GM23338 (cell line): ENCODE measurements at regions not wholly inside any gene's neighbourhood (a gene's known extent, or its start where the extent isn't known, plus 50 kb on each side); places are given as distances from the start of the nearest gene placed in this dataset.
"Not testable (repeated sequence)": the region's sequence is repeated elsewhere in the genome, so short reads cannot be mapped to it uniquely, and the experiment has no call there.

Source experiments
- CREB1 ChIP-seq: fragments of 250-450 bp; sonication (Bioruptor Pico); IDR thresholded peaks from 2 replicates; pipeline ENCODE4 v1.5.0; 2020; ENCODE audit warnings: low read depth, mild to moderate bottlenecking, moderate library complexity
- CTCF ChIP-seq, 2 experiments: fragments of 200-600 bp in 1 of 2; sonication (generic) in 1 of 2; conservative IDR thresholded peaks; 2 replicates each; pipeline versions ENCODE4 v1.5.1 to v1.6.1; 2016 to 2017; ENCODE audit warnings: antibody characterized with exemption in 2 of 2, low read depth in 2 of 2, mild to moderate bottlenecking in 2 of 2, moderate library complexity in 1 of 2
- EZH2 ChIP-seq: fragments of 200-600 bp; sonication (generic); IDR thresholded peaks from one replicate; pipeline ENCODE4 v1.8.0; 2017; ENCODE audit warnings: antibody characterized with exemption, mild to moderate bottlenecking, low read depth; ENCODE audit not compliant: unreplicated experiment
- EZH2phosphoT487 ChIP-seq: fragments of 200-600 bp; sonication (generic); IDR thresholded peaks from one replicate; pipeline ENCODE4 v1.8.1; 2018; ENCODE audit warnings: antibody characterized with exemption; ENCODE audit not compliant: unreplicated experiment
- JUNB ChIP-seq: IDR thresholded peaks from one replicate; pipeline ENCODE4 v1.6.1; 2016; ENCODE audit warnings: antibody characterized with exemption; ENCODE audit not compliant: unreplicated experiment
- NANOG ChIP-seq: IDR thresholded peaks from 2 replicates; pipeline ENCODE4 v1.6.1; 2016; ENCODE audit warnings: antibody characterized with exemption, borderline replicate concordance
- POLR2AphosphoS5 ChIP-seq: IDR thresholded peaks from 2 replicates; pipeline ENCODE4 v1.6.1; 2016; ENCODE audit warnings: antibody characterized with exemption, low read depth
- REST ChIP-seq: IDR thresholded peaks from one replicate; pipeline ENCODE4 v1.6.1; 2018; ENCODE audit warnings: antibody characterized with exemption; ENCODE audit not compliant: unreplicated experiment
- STAT1 ChIP-seq: IDR thresholded peaks from one replicate; pipeline ENCODE4 v1.6.1; 2016; ENCODE audit warnings: antibody characterized with exemption; ENCODE audit not compliant: unreplicated experiment
- ZNF114 ChIP-seq: fragments of 250-450 bp; sonication (Bioruptor Pico); IDR thresholded peaks from 2 replicates; pipeline ENCODE4 v1.5.0; 2020; ENCODE audit warnings: mild to moderate bottlenecking, moderate library complexity
- ZNF331 ChIP-seq: fragments of 250-450 bp; sonication (Bioruptor Pico); IDR thresholded peaks from 2 replicates; pipeline ENCODE4 v1.5.0; 2020; ENCODE audit warnings: low read depth, mild to moderate bottlenecking, moderate library complexity
- TF ChIP-seq, protein P1 (sequence below): IDR thresholded peaks from 2 replicates; pipeline ENCODE4 v1.6.1; 2016; ENCODE audit warnings: antibody characterized with exemption
- TF ChIP-seq, protein P2 (sequence below): fragments of 250-450 bp; sonication (Bioruptor Pico); IDR thresholded peaks from 2 replicates; pipeline ENCODE4 v1.5.0; 2020; ENCODE audit warnings: mild to moderate bottlenecking, moderate library complexity

DNA sequence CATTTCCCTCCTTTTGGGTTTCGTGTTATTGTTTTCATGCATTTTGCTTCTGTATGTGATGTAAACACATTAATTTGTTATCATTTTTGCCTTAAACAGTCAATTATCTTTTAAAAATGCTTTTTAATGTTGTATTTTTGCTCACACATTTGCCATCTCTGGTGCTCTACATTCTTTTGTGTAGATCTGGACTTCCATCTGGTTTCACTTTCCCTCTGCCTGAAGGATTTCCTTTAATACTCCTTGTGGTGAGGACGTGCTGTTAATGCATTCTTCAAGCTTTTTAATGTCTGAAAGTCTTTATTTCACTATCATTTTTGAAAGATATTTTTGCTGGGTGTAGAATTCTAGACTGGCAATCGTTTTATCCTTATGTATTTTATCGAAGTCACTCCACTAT is 3945.9 kb upstream of the OR11H1 start:
- TF ChIP-seq CTCF (conservative IDR thresholded peaks at IDR 0.05; ENCODE audit: low read depth in 2 of 2); ZNF331 (CRISPR knock-in tag); EZH2phosphoT487; REST; EZH2; CREB1 (CRISPR knock-in tag); POLR2AphosphoS5; JUNB; ZNF114 (CRISPR knock-in tag); NANOG; STAT1: not testable (repeated sequence)
- TF ChIP-seq, protein P1, sequence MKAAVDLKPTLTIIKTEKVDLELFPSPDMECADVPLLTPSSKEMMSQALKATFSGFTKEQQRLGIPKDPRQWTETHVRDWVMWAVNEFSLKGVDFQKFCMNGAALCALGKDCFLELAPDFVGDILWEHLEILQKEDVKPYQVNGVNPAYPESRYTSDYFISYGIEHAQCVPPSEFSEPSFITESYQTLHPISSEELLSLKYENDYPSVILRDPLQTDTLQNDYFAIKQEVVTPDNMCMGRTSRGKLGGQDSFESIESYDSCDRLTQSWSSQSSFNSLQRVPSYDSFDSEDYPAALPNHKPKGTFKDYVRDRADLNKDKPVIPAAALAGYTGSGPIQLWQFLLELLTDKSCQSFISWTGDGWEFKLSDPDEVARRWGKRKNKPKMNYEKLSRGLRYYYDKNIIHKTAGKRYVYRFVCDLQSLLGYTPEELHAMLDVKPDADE, result not testable (repeated sequence)
- TF ChIP-seq, protein P2, sequence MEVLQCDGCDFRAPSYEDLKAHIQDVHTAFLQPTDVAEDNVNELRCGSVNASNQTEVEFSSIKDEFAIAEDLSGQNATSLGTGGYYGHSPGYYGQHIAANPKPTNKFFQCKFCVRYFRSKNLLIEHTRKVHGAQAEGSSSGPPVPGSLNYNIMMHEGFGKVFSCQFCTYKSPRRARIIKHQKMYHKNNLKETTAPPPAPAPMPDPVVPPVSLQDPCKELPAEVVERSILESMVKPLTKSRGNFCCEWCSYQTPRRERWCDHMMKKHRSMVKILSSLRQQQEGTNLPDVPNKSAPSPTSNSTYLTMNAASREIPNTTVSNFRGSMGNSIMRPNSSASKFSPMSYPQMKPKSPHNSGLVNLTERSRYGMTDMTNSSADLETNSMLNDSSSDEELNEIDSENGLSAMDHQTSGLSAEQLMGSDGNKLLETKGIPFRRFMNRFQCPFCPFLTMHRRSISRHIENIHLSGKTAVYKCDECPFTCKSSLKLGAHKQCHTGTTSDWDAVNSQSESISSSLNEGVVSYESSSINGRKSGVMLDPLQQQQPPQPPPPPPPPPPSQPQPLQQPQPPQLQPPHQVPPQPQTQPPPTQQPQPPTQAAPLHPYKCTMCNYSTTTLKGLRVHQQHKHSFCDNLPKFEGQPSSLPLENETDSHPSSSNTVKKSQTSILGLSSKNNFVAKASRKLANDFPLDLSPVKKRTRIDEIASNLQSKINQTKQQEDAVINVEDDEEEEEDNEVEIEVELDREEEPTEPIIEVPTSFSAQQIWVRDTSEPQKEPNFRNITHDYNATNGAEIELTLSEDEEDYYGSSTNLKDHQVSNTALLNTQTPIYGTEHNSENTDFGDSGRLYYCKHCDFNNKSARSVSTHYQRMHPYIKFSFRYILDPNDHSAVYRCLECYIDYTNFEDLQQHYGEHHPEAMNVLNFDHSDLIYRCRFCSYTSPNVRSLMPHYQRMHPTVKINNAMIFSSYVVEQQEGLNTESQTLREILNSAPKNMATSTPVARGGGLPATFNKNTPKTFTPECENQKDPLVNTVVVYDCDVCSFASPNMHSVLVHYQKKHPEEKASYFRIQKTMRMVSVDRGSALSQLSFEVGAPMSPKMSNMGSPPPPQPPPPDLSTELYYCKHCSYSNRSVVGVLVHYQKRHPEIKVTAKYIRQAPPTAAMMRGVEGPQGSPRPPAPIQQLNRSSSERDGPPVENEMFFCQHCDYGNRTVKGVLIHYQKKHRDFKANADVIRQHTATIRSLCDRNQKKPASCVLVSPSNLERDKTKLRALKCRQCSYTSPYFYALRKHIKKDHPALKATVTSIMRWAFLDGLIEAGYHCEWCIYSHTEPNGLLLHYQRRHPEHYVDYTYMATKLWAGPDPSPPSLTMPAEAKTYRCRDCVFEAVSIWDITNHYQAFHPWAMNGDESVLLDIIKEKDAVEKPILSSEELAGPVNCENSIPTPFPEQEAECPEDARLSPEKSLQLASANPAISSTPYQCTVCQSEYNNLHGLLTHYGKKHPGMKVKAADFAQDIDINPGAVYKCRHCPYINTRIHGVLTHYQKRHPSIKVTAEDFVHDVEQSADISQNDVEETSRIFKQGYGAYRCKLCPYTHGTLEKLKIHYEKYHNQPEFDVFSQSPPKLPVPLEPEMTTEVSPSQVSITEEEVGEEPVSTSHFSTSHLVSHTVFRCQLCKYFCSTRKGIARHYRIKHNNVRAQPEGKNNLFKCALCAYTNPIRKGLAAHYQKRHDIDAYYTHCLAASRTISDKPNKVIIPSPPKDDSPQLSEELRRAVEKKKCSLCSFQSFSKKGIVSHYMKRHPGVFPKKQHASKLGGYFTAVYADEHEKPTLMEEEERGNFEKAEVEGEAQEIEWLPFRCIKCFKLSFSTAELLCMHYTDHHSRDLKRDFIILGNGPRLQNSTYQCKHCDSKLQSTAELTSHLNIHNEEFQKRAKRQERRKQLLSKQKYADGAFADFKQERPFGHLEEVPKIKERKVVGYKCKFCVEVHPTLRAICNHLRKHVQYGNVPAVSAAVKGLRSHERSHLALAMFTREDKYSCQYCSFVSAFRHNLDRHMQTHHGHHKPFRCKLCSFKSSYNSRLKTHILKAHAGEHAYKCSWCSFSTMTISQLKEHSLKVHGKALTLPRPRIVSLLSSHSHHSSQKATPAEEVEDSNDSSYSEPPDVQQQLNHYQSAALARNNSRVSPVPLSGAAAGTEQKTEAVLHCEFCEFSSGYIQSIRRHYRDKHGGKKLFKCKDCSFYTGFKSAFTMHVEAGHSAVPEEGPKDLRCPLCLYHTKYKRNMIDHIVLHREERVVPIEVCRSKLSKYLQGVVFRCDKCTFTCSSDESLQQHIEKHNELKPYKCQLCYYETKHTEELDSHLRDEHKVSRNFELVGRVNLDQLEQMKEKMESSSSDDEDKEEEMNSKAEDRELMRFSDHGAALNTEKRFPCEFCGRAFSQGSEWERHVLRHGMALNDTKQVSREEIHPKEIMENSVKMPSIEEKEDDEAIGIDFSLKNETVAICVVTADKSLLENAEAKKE (CRISPR knock-in tag), result not testable (repeated sequence)
